ENCODE measurements at regions not wholly inside any gene's neighbourhood (a gene's known extent, or its start where the extent isn't known, plus 50 kb on each side); places are given as distances from the start of the nearest gene placed in this dataset.

GRCh38 chr5:123914333-123914732 lies 402.4 kb downstream of the CSNK1G3 start:
- H2AFZ ChIP-seq (ENCODE audit: low read depth), result no peak overlapping the region
- H3K79me2 ChIP-seq (ENCODE audit: insufficient read depth, low read depth), result no peaks in the 10 kb centered on the region
- no peak overlapping the region for H3K9ac ChIP-seq
- H3K36me3 ChIP-seq (ENCODE audit: insufficient read depth), result no peaks in the 10 kb centered on the region
- H4K20me1 ChIP-seq (ENCODE audit: insufficient read depth), result no peaks in the 10 kb centered on the region
- H3K4me2 ChIP-seq, result no peak overlapping the region
- TF ChIP-seq CTCF (conservative IDR thresholded peaks at IDR 0.05; ENCODE audit: low read depth, low read length), result no peak
- no peaks in the 10 kb centered on the region for H3K4me1 ChIP-seq (ENCODE audit: low read depth, poor library complexity, severe bottlenecking)
- no peak overlapping the region for H3K27ac ChIP-seq
- H3K27me3 ChIP-seq (ENCODE audit: insufficient read depth, low read depth), result no peaks in the 10 kb centered on the region; the same call in 1 of the 2 replicates
- H3K4me3 ChIP-seq (IDR thresholded peaks at IDR 0.05; ENCODE audit: insufficient read depth, low read depth, low read length), result no peak overlapping the region

DNA sequence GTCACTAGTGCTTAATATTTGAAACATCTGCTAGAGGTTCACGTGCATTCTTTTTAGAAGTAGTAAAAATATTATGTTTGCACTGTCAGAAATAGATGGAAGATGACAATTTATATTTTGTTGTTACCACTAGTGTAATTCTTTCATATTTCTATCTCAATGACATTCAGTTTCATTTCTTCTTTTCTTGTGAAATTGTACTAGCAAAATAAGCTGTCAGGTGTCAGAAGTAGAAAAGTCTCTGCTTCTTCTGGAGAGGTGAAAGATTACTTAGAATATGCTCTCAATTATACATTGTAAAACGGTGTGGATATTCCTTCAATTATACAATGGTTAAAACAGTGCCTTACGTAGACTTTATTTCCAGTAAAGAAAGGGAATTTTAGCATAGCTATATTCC lies 395.4 kb downstream of the CSNK1G3 start:
- Histone ChIP-seq H4K20me1 (ENCODE audit: insufficient read depth) (no peaks in the 10 kb centered on the region), H3K27ac (no peak overlapping the region), H3K36me3 (ENCODE audit: insufficient read depth) (no peaks in the 10 kb centered on the region), H2AFZ (ENCODE audit: low read depth) (no peak overlapping the region), H3K27me3 (ENCODE audit: insufficient read depth, low read depth) (no peaks in the 10 kb centered on the region), H3K79me2 (ENCODE audit: insufficient read depth, low read depth) (no peaks in the 10 kb centered on the region), H3K4me3 (IDR thresholded peaks at IDR 0.05; ENCODE audit: insufficient read depth, low read depth, low read length) (no peak overlapping the region), H3K4me2 (no peak overlapping the region), H3K9ac (no peak overlapping the region), H3K4me1 (ENCODE audit: low read depth, poor library complexity, severe bottlenecking) (no peaks in the 10 kb centered on the region)
- no peak for TF ChIP-seq CTCF (conservative IDR thresholded peaks at IDR 0.05; ENCODE audit: low read depth, low read length)

- H3K79me2 ChIP-seq (ENCODE audit: insufficient read depth, low read depth), result no peaks in the 10 kb centered on the region
- no peak overlapping the region for H2AFZ ChIP-seq (ENCODE audit: low read depth)
- no peaks in the 10 kb centered on the region for H3K4me1 ChIP-seq (ENCODE audit: low read depth, poor library complexity, severe bottlenecking)
- H3K27me3 ChIP-seq (ENCODE audit: insufficient read depth, low read depth), result no peaks in the 10 kb centered on the region
- no peak overlapping the region for H3K9ac ChIP-seq
- no peaks in the 10 kb centered on the region for H4K20me1 ChIP-seq (ENCODE audit: insufficient read depth)
- H3K27ac ChIP-seq, result no peak overlapping the region
- H3K36me3 ChIP-seq (ENCODE audit: insufficient read depth), result no peaks in the 10 kb centered on the region
- H3K4me3 ChIP-seq (IDR thresholded peaks at IDR 0.05; ENCODE audit: insufficient read depth, low read depth, low read length), result no peak overlapping the region
- H3K4me2 ChIP-seq, result no peak overlapping the region
- TF ChIP-seq CTCF (conservative IDR thresholded peaks at IDR 0.05; ENCODE audit: low read depth, low read length), result no peak
Measured at GRCh38 chr5:123906698-123907295, 394.8 kb downstream of the CSNK1G3 start.

DNA sequence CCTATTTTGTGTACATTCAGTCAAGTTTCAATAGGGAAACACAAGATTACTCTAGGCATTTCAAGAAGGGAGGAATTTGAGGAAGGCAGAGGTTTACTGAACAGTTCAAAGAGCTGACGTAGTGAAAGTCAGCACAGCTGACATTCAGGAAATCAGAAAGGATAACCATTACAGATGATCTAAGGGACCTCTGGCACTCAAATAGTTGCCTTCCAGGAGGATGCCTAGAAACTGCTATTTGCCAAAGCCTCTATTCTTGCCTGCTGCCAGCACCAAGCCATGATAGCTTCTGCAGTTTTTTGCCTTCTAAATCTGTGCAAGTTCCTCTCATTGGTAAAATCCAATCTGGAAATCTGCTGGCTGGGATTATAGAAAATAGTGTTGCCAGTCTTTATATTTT lies 373.1 kb downstream of the CSNK1G3 start:
- Histone ChIP-seq H3K4me3 (IDR thresholded peaks at IDR 0.05; ENCODE audit: insufficient read depth, low read depth, low read length) (no peak overlapping the region), H4K20me1 (ENCODE audit: insufficient read depth) (no peaks in the 10 kb centered on the region), H3K4me1 (ENCODE audit: low read depth, poor library complexity, severe bottlenecking) (no peaks in the 10 kb centered on the region), H3K27me3 (ENCODE audit: insufficient read depth, low read depth) (no peaks in the 10 kb centered on the region), H3K79me2 (ENCODE audit: insufficient read depth, low read depth) (no peaks in the 10 kb centered on the region), H3K4me2 (no peak overlapping the region), H3K9ac (no peak overlapping the region), H3K36me3 (ENCODE audit: insufficient read depth) (no peaks in the 10 kb centered on the region), H3K27ac (no peak overlapping the region), H2AFZ (ENCODE audit: low read depth) (no peak overlapping the region)
- no peak for TF ChIP-seq CTCF (conservative IDR thresholded peaks at IDR 0.05; ENCODE audit: low read depth, low read length)
